Mesenchymal stem cell (in vitro differentiated cells and primary cell): ENCODE measurements at regions not wholly inside any gene's neighbourhood (a gene's known extent, or its start where the extent isn't known, plus 50 kb on each side); places are given as distances from the start of the nearest gene placed in this dataset.
"Not testable (repeated sequence)": the region's sequence is repeated elsewhere in the genome, so short reads cannot be mapped to it uniquely, and the experiment has no call there.

ENCODE experiments used
- DNase-seq: peaks from one replicate; pipeline ENCODE4 v3.0.0-alpha.2; 2013
- H2AFZ ChIP-seq: one replicate; pipeline ENCODE4 v1.6.1; 2013; ENCODE audit warnings: low read depth, mild to moderate bottlenecking, control low read depth, inconsistent platforms, low read length, moderate library complexity
- H2AK5ac ChIP-seq: 2 replicates; pipeline ENCODE4 v1.6.1; 2013; ENCODE audit warnings: low read length, moderate library complexity, mild to moderate bottlenecking, inconsistent platforms; ENCODE audit not compliant: severe bottlenecking
- H2BK120ac ChIP-seq: one replicate; pipeline ENCODE4 v1.6.1; 2013; ENCODE audit warnings: low read depth, mild to moderate bottlenecking, inconsistent platforms, low read length, moderate library complexity
- H2BK12ac ChIP-seq, 2 experiments: one replicate each; pipeline ENCODE4 v1.6.1; 2013; ENCODE audit warnings: inconsistent platforms in 2 of 2, low read length in 2 of 2, mild to moderate bottlenecking in 2 of 2, moderate library complexity in 2 of 2, control low read depth in 1 of 2
- H2BK15ac ChIP-seq: one replicate; pipeline ENCODE4 v1.6.1; 2013; ENCODE audit warnings: mild to moderate bottlenecking, low read depth, inconsistent platforms; ENCODE audit not compliant: poor library complexity, severe bottlenecking
- H2BK5ac ChIP-seq: 2 replicates; pipeline ENCODE4 v1.6.1; 2013; ENCODE audit warnings: low read depth, mild to moderate bottlenecking, low read length, control low read depth, inconsistent platforms; ENCODE audit not compliant: poor library complexity, severe bottlenecking
- H3K14ac ChIP-seq, 2 experiments: one replicate each; pipeline ENCODE4 v1.6.1; 2013; ENCODE audit warnings: inconsistent platforms in 2 of 2, low read length in 2 of 2, control low read depth in 1 of 2, mild to moderate bottlenecking in 1 of 2, moderate library complexity in 1 of 2
- H3K18ac ChIP-seq, 2 experiments: one replicate each; pipeline ENCODE4 v1.6.1; 2013; ENCODE audit warnings: inconsistent platforms in 2 of 2, low read length in 2 of 2, control low read depth in 1 of 2, low read depth in 1 of 2, mild to moderate bottlenecking in 1 of 2
- H3K23ac ChIP-seq, 2 experiments: one replicate each; pipeline ENCODE4 v1.6.1; 2013; ENCODE audit warnings: inconsistent platforms in 2 of 2, low read length in 2 of 2, mild to moderate bottlenecking in 2 of 2, moderate library complexity in 2 of 2, control low read depth in 1 of 2
- H3K27ac ChIP-seq: 2 replicates; pipeline ENCODE4 v1.5.1; 2013; ENCODE audit warnings: mild to moderate bottlenecking, moderate library complexity, low read length, control low read depth, inconsistent platforms; ENCODE audit not compliant: poor library complexity, severe bottlenecking
- H3K27me3 ChIP-seq, 2 experiments: 2 replicates each; pipeline versions ENCODE4 v1.6.1 to v1.7.0; 2013; ENCODE audit warnings: low read length in 2 of 2, mild to moderate bottlenecking in 2 of 2, moderate library complexity in 2 of 2, control low read depth in 1 of 2, inconsistent platforms in 1 of 2; ENCODE audit not compliant: control insufficient read depth in 1 of 2, insufficient read depth in 1 of 2
- H3K36me3 ChIP-seq, 2 experiments: 2 replicates each; pipeline versions ENCODE4 v1.6.1 to v1.7.0; 2013; ENCODE audit warnings: low read length in 2 of 2, control low read depth in 1 of 2, inconsistent platforms in 1 of 2, low read depth in 1 of 2, mild to moderate bottlenecking in 1 of 2; ENCODE audit not compliant: insufficient read depth in 2 of 2, control insufficient read depth in 1 of 2
- H3K4ac ChIP-seq, 2 experiments: one replicate each; pipeline ENCODE4 v1.6.1; 2013; ENCODE audit warnings: inconsistent platforms in 2 of 2, low read length in 2 of 2, mild to moderate bottlenecking in 2 of 2, moderate library complexity in 2 of 2, control low read depth in 1 of 2, low read depth in 1 of 2
- H3K4me1 ChIP-seq: 2 replicates; pipeline ENCODE4 v1.6.1; 2013; ENCODE audit warnings: low read depth, low read length, control low read depth; ENCODE audit not compliant: control insufficient read depth, insufficient read depth
- H3K4me2 ChIP-seq: 2 replicates; pipeline ENCODE4 v1.6.1; 2013; ENCODE audit warnings: low read length, mild to moderate bottlenecking, inconsistent platforms; ENCODE audit not compliant: poor library complexity, severe bottlenecking
- H3K4me3 ChIP-seq, 2 experiments: 2 replicates each; pipeline versions ENCODE4 v1.5.1 to v1.7.0; 2013; ENCODE audit warnings: low read length in 2 of 2, mild to moderate bottlenecking in 2 of 2, control low read depth in 1 of 2, low read depth in 1 of 2; ENCODE audit not compliant: insufficient read depth in 1 of 2
- H3K79me1 ChIP-seq: replicated peaks from 2 replicates; pipeline ENCODE4 v1.6.1; 2013; ENCODE audit warnings: mild to moderate bottlenecking, control low read depth, low read length, inconsistent platforms; ENCODE audit not compliant: poor library complexity, severe bottlenecking
- H3K9ac ChIP-seq: 2 replicates; pipeline ENCODE4 v1.7.0; 2013; ENCODE audit warnings: mild to moderate bottlenecking, low read length, moderate library complexity
- H3K9me3 ChIP-seq: 2 replicates; pipeline ENCODE4 v1.7.0; 2013; ENCODE audit warnings: mild to moderate bottlenecking, low read length; ENCODE audit not compliant: control insufficient read depth
- H4K8ac ChIP-seq: one replicate; pipeline ENCODE4 v1.6.1; 2013; ENCODE audit warnings: inconsistent platforms, mild to moderate bottlenecking, low read length, moderate library complexity
- H4K91ac ChIP-seq: one replicate; pipeline ENCODE4 v1.6.1; 2013; ENCODE audit warnings: mild to moderate bottlenecking, low read length, inconsistent platforms
- WGBS: methylation state at CpG from one replicate; pipeline ENCODE4 v1.1.7; 2013; ENCODE audit warnings: mixed read lengths; 5-methylcytosine and 5-hydroxymethylcytosine counted together

DNA sequence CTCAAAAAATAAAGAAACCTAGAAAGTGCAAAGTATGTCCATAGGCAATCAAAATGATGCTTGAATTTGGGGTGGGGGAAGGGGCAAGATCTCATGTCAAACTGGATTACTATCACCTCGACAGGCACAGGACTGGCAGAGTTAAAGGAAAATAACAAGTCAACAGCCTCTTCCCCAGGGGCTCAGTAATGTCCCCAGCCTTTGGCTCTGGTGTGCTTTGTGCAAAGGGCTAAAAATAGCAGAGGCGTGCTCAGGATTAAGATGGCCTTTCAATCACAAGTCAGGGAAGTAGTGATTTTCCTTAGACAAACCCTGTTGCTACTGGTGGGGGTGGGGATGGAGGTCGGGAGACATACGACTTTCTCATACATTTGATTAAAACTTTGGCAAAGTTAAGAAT, 63.5 kb upstream of the OLIG2 start:
- Histone ChIP-seq H2BK12ac (no peak overlapping the region), H3K4me2 (no peak overlapping the region), H2BK5ac (no peak overlapping the region), H3K36me3 (no peaks in the 10 kb centered on the region), H3K27ac (no peak overlapping the region), H2BK120ac (no peak overlapping the region), H3K9ac (no peak overlapping the region), H3K4me3 (no peak overlapping the region), H4K8ac (no peak overlapping the region), H2AK5ac (no peak overlapping the region), H3K23ac (no peak overlapping the region), H3K9me3 (no peaks in the 10 kb centered on the region), H4K91ac (no peak overlapping the region), H2BK15ac (no peak overlapping the region), H3K4ac (no peak overlapping the region), H3K4me1 (no peaks in the 10 kb centered on the region), H2AFZ (no peak overlapping the region), H3K18ac (no peak overlapping the region), H3K27me3 (peaks cover 28 to 91% of the 10 kb centered on the region in 2 experiments), H3K14ac (no peak overlapping the region), H3K79me1 (no peaks in the 10 kb centered on the region)
- WGBS, result 31% methylated on average over 2 of the region's 4 CpGs
- DNase-seq, result no peak

DNA sequence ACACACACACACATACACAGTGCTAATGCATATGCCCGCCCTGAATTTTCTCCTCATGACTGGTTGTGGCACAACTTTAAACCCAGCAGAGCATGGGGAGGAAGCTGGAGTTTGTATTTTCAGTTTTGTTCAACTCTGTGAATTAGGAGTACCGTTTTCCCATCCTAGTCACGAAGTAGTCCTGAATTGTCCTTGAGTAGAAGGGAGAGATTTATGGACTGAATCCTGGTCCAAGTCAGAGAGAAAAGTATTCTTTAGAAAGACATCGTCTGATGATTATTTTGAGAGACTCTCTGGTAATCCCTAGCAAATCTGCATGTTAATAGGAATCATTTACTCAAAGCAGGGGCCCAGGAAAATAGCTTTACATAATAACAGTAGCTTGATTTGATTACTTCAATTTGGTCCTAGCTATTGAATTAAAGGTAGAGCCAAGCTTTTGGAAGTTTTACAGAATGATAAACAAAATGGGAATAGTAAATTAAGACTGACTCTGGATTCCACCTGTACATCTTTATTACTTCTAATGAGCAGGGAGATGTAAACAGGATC, 60.5 kb upstream of the OLIG2 start:
- H3K4me2 ChIP-seq, result no peak overlapping the region
- H3K79me1 ChIP-seq, result no peaks in the 10 kb centered on the region
- H3K27me3 ChIP-seq, result peaks cover 8 to 69% of the 10 kb centered on the region in 2 experiments
- no peak overlapping the region for H2BK12ac ChIP-seq
- H4K91ac ChIP-seq, result no peak overlapping the region
- no peak overlapping the region for H2AFZ ChIP-seq
- no peak overlapping the region for H3K27ac ChIP-seq
- H3K36me3 ChIP-seq, result no peaks in the 10 kb centered on the region
- H2AK5ac ChIP-seq, result no peak overlapping the region
- no peak overlapping the region for H2BK120ac ChIP-seq
- H4K8ac ChIP-seq, result no peak overlapping the region
- no peak overlapping the region for H3K23ac ChIP-seq
- H3K9me3 ChIP-seq, result no peaks in the 10 kb centered on the region
- H3K4ac ChIP-seq, result no peak overlapping the region
- no peak overlapping the region for H2BK5ac ChIP-seq
- no peaks in the 10 kb centered on the region for H3K4me1 ChIP-seq
- no peak overlapping the region for H3K4me3 ChIP-seq
- no peak for DNase-seq
- 56% methylated on average over 4 of the region's 4 CpGs for WGBS
- no peak overlapping the region for H3K18ac ChIP-seq
- no peak overlapping the region for H3K14ac ChIP-seq
- H3K9ac ChIP-seq, result no peak overlapping the region
- H2BK15ac ChIP-seq, result no peak overlapping the region

DNA sequence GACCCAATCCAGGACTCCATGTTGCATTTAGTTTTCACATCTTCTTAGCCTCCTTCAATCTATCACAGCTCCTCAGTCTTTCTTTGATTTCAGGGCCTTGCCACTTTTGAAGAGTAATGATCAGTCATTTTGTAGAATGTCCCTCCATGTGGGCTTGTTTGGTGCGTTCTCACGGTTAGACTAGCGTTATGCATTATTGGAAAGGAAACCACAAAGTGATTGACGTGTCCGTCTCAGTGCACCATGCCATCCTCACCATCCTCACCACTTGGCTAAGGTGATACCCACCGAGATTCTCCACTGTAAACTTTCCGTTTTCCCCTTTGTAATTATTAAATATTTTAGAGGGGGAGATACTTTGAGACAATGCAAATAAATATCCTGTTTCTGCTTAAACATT, 59.6 kb upstream of the OLIG2 start:
- no peak overlapping the region for H3K27ac ChIP-seq
- H2BK5ac ChIP-seq, result no peak overlapping the region
- DNase-seq, result no peak
- 93% methylated on average over 4 of the region's 7 CpGs for WGBS
- H3K27me3 ChIP-seq, result peaks cover 8 to 60% of the 10 kb centered on the region in 2 experiments
- no peaks in the 10 kb centered on the region for H3K4me1 ChIP-seq
- no peak overlapping the region for H2BK120ac ChIP-seq
- no peaks in the 10 kb centered on the region for H3K79me1 ChIP-seq
- H2BK12ac ChIP-seq, result no peak overlapping the region
- no peaks in the 10 kb centered on the region for H3K9me3 ChIP-seq
- no peak overlapping the region for H3K18ac ChIP-seq
- no peak overlapping the region for H4K91ac ChIP-seq
- no peak overlapping the region for H3K4me2 ChIP-seq
- no peak overlapping the region for H3K9ac ChIP-seq
- no peak overlapping the region for H2BK15ac ChIP-seq
- H4K8ac ChIP-seq, result no peak overlapping the region
- H3K23ac ChIP-seq, result no peak overlapping the region
- no peak overlapping the region for H3K4me3 ChIP-seq
- H3K36me3 ChIP-seq, result no peaks in the 10 kb centered on the region
- H3K4ac ChIP-seq, result no peak overlapping the region
- no peak overlapping the region for H3K14ac ChIP-seq
- no peak overlapping the region for H2AFZ ChIP-seq
- H2AK5ac ChIP-seq, result no peak overlapping the region

DNA sequence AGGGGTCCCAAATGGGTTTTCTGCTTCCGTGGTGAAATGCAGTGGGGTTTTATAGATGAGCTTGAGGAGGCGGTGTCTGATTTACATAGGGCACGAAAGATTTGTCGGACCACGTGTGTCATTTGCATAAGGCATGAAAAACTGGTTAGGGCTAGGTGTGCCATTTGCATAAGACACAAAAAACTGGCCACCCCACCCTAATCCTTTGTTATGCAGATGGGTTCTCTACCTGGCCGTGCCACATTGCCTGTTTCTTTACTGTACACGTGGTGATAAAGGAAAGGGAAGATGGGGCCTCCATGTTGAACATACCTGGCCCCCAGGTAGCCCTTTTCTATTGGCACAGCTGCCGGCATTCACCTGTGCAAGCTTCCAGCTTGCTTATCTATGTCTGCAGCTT, 57.6 kb upstream of the OLIG2 start:
- not testable (repeated sequence) for H3K23ac ChIP-seq, H3K36me3 ChIP-seq, H3K9me3 ChIP-seq, H4K91ac ChIP-seq, H2AK5ac ChIP-seq, H3K27ac ChIP-seq, H3K4ac ChIP-seq, H2BK15ac ChIP-seq, H3K9ac ChIP-seq, H2BK120ac ChIP-seq, DNase-seq, H3K4me3 ChIP-seq, H3K14ac ChIP-seq, H2BK5ac ChIP-seq, H3K18ac ChIP-seq, H2AFZ ChIP-seq, H2BK12ac ChIP-seq, H3K79me1 ChIP-seq, H3K4me1 ChIP-seq, H3K4me2 ChIP-seq, H4K8ac ChIP-seq
- peaks cover 6 to 48% of the 10 kb centered on the region in 2 experiments for H3K27me3 ChIP-seq
- 53% methylated on average over 8 of the region's 8 CpGs for WGBS
